ENCODE measurements at regions not wholly inside any gene's neighbourhood (a gene's known extent, or its start where the extent isn't known, plus 50 kb on each side); places are given as distances from the start of the nearest gene placed in this dataset.

DNA sequence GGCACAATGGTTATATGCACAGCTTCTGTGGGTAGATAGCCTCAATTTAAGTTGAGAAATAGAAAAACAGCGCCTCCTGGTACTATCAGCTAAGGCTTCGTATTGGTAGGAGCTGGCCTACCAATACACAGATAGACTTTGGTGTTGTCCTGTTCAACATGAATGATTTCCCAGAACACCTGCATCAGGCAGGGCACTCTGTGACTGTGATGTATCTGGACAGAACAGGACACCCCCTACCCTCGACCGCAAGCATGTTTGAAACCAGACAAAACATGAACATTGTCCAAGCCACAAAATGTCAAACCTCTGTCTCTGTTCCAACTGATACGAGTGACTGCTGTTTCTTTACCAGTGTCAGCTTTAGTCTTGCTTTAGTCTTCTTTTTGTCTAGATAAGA, 144.9 kb downstream of the HAPSTR1 start:
- TF ChIP-seq, protein P1, sequence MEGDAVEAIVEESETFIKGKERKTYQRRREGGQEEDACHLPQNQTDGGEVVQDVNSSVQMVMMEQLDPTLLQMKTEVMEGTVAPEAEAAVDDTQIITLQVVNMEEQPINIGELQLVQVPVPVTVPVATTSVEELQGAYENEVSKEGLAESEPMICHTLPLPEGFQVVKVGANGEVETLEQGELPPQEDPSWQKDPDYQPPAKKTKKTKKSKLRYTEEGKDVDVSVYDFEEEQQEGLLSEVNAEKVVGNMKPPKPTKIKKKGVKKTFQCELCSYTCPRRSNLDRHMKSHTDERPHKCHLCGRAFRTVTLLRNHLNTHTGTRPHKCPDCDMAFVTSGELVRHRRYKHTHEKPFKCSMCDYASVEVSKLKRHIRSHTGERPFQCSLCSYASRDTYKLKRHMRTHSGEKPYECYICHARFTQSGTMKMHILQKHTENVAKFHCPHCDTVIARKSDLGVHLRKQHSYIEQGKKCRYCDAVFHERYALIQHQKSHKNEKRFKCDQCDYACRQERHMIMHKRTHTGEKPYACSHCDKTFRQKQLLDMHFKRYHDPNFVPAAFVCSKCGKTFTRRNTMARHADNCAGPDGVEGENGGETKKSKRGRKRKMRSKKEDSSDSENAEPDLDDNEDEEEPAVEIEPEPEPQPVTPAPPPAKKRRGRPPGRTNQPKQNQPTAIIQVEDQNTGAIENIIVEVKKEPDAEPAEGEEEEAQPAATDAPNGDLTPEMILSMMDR (IDR thresholded peaks at IDR 0.05; ENCODE audit: low read length): no peak
- no peak for TF ChIP-seq EZH2 (IDR thresholded peaks at IDR 0.05; ENCODE audit: borderline replicate concordance, low read length)

Data from OCI-LY1 (cell line).